Inflammatory macrophage treated with lipopolysaccharide for 4 hours (primary cell): ENCODE measurements at regions not wholly inside any gene's neighbourhood (a gene's known extent, or its start where the extent isn't known, plus 50 kb on each side); places are given as distances from the start of the nearest gene placed in this dataset.

Experiments used
- DNase-seq: peaks from one replicate; pipeline ENCODE4 v3.0.0-alpha.2; 2020

DNA sequence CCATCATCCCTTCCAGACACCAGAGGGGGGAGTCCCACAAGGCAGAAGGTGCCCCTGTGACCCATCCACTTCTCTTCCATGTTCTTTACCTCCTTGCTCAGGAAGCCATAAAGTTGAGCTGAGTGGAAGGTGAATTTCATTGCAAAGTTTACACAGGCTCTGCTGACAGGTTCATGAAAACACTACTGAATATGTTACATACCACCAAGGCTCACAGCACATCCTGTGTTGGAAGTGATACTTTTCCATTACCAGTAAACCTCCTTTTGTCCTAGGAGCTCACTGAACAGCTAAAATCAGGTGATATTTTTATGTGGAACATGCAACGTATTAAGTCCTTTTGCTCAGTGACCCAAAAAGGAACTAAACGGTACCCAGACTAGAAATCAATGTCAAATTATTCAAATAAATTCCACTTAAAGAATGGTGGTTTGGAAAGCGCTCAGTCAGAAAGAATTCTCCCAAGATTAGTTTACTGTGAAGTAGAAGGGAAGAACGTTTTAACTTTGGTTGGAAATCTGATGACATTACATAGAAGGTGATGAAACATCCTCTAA lies 196.2 kb upstream of the NUDT4 start:
- DNase-seq: no peak

DNA sequence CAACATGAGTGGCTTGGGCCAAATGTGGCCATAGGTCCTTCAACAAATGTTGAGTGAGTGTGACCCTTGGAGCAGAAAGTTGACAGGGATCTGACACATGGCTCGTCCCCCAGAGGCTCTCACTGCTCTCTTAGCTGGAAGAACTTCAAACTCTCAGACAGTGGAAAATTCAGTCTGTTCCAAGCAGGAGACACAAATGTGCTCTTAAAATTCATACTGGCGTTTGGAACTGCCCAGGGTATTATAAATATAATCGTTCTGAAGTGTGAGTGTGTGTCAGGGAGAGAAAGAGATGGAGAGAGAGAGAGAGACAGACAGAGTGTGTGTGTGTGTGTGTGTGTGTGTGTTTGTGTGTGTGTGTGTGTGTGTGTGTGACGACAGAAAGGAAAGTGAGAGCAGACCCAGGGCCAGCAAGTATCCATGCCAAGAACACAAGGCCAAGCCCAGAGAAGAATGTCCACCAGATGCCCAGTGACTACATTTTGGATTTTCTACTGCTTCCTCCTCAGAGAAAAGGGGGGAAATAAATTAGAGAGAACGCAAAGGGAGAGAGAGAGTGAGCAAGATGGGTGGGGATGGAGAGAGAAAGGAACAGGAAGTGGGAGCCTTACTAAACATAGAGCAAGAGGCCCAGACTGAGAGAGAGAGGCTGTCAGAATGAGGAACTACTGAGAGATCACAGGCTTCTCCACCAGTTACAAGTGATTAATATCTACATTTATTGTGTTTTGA lies 193.6 kb upstream of the NUDT4 start:
- DNase-seq: peak; percentile 88

GRCh38 chr12:93184672-93185368 lies 192.9 kb upstream of the NUDT4 start:
- no peak for DNase-seq

DNA sequence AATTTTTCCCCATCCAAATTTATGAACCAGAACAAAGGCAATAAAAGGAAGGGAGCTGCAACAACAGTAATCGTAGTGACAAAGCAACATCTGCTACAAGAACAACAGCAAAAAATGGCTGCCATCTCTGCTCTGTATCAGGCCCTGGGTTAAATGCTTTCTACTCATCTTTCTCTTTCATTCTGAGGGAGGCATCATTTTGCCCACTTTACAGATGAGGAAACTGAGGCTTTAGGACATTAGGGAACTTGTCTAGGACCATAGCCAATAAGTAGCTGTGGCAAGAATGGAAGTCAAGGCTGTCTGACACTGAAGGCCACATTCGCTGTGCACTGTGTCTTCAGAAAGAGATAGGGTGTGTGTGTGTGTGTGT lies 192.4 kb upstream of the NUDT4 start:
- DNase-seq: no peak

- DNase-seq: peak; percentile 89
These were observed 191.6 kb upstream of the NUDT4 start for GRCh38 chr12:93186131-93186530.

GRCh38 chr12:93186621-93187020 lies 191.1 kb upstream of the NUDT4 start:
- DNase-seq: no peak

DNA sequence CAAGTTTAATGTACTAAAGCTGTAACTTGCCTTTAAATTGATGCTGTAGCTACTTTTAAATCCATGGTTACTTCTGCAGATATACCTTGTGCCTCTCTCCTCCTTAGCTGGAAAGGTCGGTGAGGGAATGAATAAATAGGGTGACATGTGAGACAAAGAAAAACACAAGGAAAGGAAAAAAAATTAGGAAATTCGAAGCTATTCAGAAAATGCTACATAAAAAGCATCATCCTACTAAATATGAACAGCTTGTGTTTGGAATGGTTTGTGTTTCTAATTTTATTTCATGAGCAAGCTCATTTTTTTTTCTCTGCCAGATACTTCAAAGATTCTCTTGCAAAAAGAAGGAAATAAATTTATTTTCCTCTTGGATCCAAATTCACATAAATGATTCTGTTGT lies 186.3 kb upstream of the NUDT4 start:
- DNase-seq: no peak

DNA sequence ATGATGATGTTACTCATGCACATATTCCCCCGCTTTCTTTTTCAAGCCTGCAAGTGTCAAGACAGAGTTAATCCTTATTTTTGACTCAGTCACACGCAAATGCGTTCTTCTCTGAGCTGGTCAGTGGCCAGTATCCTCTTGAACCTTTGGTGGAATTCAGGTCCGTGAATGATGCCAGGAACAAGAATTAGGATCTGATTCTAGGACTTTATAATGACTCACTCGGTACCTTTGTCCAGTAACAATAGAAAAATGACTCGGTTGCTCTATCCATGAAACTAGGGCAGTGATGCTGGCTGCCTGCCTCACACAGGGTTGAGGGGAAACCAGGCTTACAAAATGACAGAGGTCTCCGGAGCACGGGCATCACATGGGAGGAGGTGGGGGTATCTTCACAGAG lies 185.8 kb upstream of the NUDT4 start:
- DNase-seq: no peak

DNA sequence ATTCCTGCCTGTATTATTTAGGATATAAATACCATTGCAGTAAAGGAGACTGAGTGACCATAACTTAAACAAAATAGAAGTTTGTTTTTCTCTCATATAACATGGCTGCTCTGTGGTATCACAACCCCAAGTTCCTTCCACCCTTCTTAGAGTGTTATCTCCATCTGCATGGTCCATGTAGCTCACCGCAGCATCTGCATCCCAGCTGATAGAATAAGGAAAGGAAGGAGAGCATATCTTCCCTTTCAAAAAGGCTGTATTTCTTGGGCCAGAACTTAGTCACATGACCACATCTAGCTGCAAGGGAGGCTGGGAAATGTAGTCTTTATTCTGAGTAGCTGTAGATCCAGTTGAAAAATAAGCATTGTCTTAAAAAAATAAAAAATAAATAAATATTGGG lies 184.8 kb upstream of the NUDT4 start:
- no peak for DNase-seq

- DNase-seq: no peak
These were observed 182.2 kb upstream of the NUDT4 start for GRCh38 chr12:93195511-93195910.

GRCh38 chr12:93197067-93197593 lies 180.6 kb upstream of the NUDT4 start:
- DNase-seq: no peak

GRCh38 chr12:93198086-93198485 lies 179.6 kb upstream of the NUDT4 start:
- no peak for DNase-seq

GRCh38 chr12:93199831-93200236 lies 177.9 kb upstream of the NUDT4 start:
- DNase-seq: no peak

DNA sequence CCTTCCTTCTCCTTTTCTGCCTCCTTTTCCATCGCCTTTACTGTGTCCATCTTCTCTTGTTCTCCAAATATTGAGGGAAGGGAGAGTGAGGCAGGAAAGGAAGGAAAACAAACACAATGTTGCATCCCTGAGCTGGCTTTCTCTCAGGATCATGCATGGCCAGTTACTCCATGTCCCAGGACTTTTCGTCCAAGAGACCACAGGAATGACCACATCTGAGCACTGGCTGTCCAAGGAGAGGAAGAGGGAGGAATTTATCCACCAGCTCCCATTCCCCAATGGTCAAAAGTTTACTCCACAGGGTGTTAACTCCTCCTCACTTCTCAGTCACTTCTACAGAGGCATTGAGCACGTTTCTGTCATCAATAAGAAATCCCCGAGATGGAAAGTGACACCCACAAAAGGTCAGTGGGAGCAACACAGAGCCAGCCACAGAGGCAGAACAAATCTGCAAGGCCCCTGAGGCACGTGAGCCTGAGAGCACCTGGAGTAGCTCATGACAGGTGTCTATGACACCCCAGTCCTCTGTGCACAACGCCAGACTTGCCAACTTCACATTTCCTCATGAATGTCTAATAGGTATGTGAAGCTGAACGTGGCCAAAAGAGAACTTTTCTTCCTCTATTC lies 177.3 kb upstream of the NUDT4 start:
- no peak for DNase-seq

DNA sequence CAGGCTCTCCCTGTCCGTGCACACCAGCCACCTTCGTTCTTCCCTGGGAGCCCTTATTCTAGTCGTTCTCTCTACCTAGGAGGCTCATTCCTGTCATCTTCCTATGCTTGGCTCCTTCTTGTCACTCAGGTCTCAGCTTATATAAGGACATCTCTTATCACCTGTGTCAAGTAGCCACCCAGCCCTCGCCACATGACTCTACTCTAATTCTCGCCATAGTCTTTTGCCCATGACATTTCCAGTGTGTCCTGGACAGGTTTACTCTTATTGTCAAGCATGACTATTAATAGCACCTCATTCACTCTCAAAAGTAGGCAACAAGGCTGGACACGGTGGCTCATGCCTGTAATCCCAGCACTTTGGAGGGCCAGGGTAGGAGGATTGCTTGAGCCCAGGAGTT lies 175.7 kb upstream of the NUDT4 start:
- no peak for DNase-seq

DNA sequence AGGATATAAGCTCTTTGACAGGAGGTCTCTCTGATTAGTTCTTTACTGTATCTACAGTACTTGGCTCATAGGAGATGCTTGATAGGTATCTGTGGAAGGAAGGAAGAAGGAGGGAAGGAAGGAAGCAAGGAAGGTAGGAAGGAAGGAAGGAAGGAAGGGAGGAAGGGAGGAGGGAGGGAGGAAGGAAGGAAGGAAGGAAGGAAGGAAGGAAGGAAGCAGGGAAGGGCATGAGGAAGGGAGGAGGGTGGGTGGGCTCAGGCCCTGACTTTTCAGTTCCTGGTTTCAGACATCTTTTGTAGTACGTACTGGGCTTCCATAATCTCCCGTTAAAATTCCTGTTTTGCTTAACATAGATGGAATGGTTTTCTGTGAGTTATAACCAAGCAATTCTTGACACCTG lies 175.0 kb upstream of the NUDT4 start:
- DNase-seq: no peak

- DNase-seq: no peak
These were observed 174.4 kb upstream of the NUDT4 start for GRCh38 chr12:93203361-93203760.

DNA sequence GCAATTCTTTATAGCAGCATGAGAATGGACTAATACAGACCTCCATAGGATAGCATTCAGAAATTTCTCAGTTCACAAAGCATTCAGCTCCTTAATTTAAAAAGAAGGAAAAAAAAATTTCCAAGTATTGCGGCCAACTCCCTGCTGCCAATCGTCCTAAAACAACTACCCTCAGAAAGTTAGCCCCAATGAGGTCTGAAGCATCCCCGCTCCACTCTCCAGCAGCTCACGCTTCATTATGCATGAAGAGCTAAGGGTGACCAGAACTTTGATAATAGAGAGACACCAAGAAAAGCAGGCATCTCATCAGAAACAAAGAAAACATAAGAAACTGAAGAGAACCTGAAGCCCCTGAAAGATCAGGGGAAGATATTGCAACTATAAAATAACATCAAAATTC lies 172.8 kb upstream of the NUDT4 start:
- no peak for DNase-seq

- no peak for DNase-seq
These were observed 172.4 kb upstream of the NUDT4 start for GRCh38 chr12:93205361-93205760.

DNA sequence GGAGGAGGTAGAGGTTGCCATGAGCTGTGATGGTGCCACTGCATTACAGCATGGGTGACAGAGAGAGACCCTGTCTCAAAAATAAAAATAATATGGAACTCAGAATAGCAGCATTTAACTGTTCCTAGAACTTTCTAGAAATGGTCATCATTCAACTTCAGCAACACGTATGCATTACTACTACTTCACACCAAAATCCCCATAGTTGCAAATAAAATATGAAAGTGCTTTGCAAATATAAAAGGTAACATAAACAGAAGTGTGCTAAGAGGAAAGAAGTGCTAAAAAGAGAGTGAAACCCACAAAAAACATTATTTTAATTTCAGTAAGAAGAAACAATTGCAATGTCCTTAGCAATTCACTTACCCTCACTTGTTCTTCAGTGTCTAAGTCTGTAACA lies 169.7 kb upstream of the NUDT4 start:
- DNase-seq: no peak

DNA sequence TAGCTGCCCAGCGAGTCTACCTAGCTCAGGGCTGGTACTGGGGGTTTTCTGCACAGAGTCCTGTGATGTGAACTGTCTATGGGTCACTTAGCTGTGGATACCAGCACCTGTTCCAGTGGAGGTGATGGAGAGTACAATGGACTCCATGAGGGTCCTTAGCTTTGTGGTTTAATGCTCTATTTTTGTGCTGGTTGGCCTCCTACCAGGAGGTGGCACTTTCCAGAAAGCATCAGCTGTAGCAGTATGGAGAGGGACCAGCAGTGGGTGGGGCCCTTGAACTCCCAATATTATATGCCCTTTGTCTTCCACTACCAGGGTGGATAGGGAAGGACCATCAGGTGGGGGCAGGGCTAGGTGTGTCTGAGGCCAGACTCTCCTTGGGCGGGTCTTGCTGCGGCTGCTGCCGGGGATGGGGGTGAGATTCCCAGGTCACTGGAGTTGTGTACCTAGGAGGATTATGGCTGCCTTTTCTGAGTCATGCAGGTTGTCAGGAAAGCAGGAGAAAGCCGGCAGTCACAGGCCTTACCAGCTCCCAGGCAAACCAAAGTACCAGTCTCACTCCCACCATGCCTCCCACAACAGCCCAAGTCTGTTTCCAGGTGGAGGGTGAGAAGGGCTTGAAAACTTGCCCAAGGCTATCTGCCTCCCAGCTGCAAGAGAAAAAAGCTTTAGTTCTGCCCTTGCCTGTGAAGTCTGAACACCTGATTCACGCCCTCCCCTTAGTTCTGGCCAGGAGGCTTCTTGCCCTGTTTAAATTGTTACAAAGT lies 163.0 kb upstream of the NUDT4 start:
- DNase-seq: no peak

DNA sequence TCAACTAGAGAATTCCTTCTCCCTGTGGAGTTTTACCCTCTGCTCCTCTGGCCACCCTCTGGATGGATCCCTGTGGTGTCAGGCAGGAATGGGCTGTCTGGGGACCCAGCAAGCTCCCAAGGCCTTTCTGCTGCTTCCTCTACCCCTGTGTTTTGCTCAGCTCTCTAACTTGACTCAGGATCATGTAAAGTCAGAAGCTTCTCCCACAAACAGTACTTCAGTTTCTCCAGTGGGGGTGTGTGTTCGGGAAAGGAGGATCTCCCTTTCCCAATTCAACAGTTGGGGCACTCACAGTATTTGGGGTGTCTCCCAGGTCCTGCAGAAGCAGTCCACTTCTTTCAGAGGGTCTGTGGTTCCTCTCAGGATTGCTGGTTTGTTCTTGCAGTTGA lies 162.4 kb upstream of the NUDT4 start:
- DNase-seq: no peak

DNA sequence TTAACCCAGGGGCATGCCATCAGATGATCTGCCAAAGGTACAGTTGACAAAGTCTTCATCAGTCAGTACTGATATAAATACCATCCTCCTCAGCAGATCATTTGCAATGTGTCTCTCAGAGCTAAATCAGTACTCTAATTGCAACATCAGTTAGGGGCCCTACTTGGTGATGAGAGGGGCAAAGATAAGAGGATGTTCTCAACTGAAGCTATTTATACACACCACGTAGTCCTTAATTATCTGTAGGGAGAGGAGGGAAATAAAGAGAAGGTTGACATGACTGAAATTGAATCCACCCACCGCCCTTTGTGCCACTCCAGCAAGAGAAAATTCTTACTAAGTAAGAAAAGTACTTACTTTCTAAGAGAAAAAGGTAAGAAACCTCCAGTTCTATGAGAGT lies 157.8 kb upstream of the NUDT4 start:
- DNase-seq: no peak
